T-helper 1 cell treated with Interleukin-12 subunit alpha and Interleukin-12 subunit beta and Interleukin-4 antibody, amounts not matched to agents 30 μg/mL and 1 μg/mL, for 36 hours (primary cell): ENCODE measurements at regions not wholly inside any gene's neighbourhood (a gene's known extent, or its start where the extent isn't known, plus 50 kb on each side); places are given as distances from the start of the nearest gene placed in this dataset.

Experiments
- H3K27ac Mint-ChIP-seq: one replicate; pipeline ENCODE4 v1.8.0; 2021; ENCODE audit warnings: mild to moderate bottlenecking, mixed read lengths
- H3K27me3 Mint-ChIP-seq: one replicate; pipeline ENCODE4 v1.8.0; 2021; ENCODE audit warnings: low read depth, mixed read lengths
- H3K36me3 Mint-ChIP-seq: one replicate; pipeline ENCODE4 v1.8.0; 2021; ENCODE audit warnings: low read depth, mixed read lengths
- H3K4me1 Mint-ChIP-seq: one replicate; pipeline ENCODE4 v1.8.0; 2021; ENCODE audit warnings: low read depth, mixed read lengths
- H3K4me3 Mint-ChIP-seq: one replicate; pipeline ENCODE4 v1.8.0; 2021; ENCODE audit warnings: mild to moderate bottlenecking, moderate library complexity, mixed read lengths
- H3K9me3 Mint-ChIP-seq: one replicate; pipeline ENCODE4 v1.8.0; 2021; ENCODE audit warnings: mixed read lengths

DNA sequence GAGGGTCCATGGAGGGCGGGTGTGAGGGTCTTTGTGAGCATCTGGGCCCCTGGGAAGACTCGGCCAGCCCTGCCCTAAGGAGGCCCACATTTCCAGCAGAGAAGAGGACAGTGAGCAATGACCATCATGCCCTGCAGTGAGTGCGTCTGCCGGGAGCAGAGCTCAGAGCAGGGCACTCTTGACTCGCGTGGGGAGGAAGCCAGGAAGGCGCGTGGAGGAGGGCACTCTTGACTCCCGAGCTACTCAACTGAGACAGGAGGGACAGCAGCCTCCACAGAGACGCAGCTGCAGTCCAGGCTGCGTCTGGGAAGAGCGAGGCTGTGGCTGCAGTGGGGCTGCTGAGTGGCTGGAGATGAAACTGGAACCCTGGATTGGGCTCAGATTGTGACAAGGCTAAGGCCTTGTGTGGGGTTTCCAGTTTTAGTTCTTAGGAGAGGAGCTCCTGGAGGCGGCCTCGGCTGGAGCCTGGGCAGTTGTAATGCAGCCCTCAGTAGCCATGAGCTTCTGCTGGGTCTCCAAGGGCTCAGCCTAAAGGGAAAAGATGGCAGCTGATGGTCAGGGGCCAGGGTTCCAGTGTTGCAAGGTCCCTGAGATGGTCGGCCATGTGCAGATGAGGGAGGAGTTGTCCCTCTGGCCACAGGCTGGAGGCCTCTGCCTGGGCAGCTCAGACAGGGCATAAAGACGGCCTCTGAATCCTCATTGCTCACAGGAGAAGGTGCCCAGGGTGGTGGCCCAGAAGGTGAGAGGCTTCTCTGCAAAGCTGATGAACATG, 264.7 kb upstream of the B3GAT1 start:
- Mint-ChIP-seq H3K4me3 (no peak overlapping the region), H3K36me3 (no peaks in the 10 kb centered on the region), H3K4me1 (no peaks in the 10 kb centered on the region), H3K27ac (no peak overlapping the region), H3K9me3 (no peaks in the 10 kb centered on the region), H3K27me3 (no peaks in the 10 kb centered on the region)

- no peaks in the 10 kb centered on the region for H3K27me3 Mint-ChIP-seq
- no peak overlapping the region for H3K4me3 Mint-ChIP-seq
Measured at GRCh38 chr11:134675983-134676382, 263.9 kb upstream of the B3GAT1 start.

DNA sequence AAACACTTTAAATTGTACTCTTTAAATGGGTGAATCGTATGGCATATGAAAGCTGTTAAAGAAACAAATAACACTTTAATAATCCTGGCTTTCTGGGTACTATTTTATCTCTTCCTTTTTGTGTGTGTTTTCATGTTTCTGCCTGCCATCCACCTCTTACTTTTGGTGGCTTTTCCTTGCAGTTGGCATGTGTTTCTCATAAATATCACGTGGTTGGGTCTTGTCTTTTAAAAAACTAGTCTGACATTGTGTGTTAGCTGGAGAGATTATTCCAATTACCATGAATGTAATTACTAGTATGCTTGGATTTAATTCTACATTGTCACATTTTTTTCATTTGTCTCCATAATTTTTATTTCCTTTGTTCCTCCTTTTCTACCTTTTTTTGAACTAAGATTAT, 262.9 kb upstream of the B3GAT1 start:
- Mint-ChIP-seq H3K27me3 (no peaks in the 10 kb centered on the region), H3K27ac (no peak overlapping the region), H3K4me1 (no peaks in the 10 kb centered on the region), H3K36me3 (no peaks in the 10 kb centered on the region), H3K9me3 (no peaks in the 10 kb centered on the region), H3K4me3 (no peak overlapping the region)

More at GRCh38 chr11:134675983-134676382, 263.9 kb upstream of the B3GAT1 start:
- H3K27ac Mint-ChIP-seq = no peak overlapping the region
- no peaks in the 10 kb centered on the region for H3K4me1 Mint-ChIP-seq
- H3K36me3 Mint-ChIP-seq = no peaks in the 10 kb centered on the region
- H3K9me3 Mint-ChIP-seq = no peaks in the 10 kb centered on the region

GRCh38 chr11:134670961-134671370, 258.9 kb upstream of the B3GAT1 start:
- no peak overlapping the region for H3K27ac Mint-ChIP-seq
- H3K36me3 Mint-ChIP-seq = no peaks in the 10 kb centered on the region
- no peaks in the 10 kb centered on the region for H3K9me3 Mint-ChIP-seq
- H3K27me3 Mint-ChIP-seq = no peaks in the 10 kb centered on the region
- H3K4me3 Mint-ChIP-seq = no peak overlapping the region
- H3K4me1 Mint-ChIP-seq = no peaks in the 10 kb centered on the region

DNA sequence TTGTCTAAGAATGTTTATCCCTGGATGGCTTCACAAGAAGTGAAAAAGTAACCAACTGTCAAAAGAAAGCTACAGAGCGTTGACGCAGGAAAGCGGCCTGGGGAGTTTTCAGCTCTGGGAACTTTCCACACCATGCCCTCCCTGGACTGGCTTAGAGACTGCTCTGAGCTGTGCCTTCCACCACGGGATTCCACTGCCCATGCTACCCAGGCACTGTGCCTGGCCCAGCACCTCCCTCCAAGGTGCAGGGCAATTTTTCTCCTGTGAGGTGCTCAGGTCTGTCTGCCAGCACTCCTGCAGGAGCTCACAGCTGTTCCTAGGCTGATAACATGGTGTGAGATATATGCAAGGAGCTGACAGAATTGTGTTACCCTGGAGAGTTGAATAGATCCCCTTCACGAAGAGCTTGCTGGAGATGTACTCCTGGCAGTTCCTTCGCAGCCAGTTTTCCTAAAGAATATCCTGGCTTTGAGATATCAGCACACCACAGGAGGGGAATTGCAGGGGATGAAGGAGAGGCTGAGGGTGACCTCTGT, 258.3 kb upstream of the B3GAT1 start:
- Mint-ChIP-seq H3K27ac (no peak overlapping the region), H3K36me3 (no peaks in the 10 kb centered on the region), H3K4me1 (no peaks in the 10 kb centered on the region), H3K27me3 (no peaks in the 10 kb centered on the region), H3K4me3 (no peak overlapping the region), H3K9me3 (no peaks in the 10 kb centered on the region)

DNA sequence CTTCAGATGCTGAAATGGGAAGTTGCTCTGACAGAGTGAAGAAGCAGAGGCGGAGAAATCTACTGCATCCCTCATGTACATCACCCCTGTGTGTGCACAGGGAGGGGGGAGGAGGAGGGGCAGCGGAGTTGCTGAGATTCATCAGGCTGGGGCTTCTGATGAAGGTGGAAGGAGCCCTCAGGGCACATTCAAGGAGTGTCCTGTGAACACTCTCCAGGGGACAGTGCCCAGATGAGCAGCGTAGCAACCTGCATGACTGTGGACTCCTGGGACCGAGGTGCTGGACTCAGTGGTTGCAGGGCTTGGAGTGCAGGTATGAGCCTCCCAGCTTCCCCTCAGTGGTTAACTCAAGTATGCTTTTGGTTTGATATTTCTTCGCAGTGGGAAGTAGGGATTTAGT, 257.8 kb upstream of the B3GAT1 start:
- H3K27ac Mint-ChIP-seq = no peak overlapping the region

DNA sequence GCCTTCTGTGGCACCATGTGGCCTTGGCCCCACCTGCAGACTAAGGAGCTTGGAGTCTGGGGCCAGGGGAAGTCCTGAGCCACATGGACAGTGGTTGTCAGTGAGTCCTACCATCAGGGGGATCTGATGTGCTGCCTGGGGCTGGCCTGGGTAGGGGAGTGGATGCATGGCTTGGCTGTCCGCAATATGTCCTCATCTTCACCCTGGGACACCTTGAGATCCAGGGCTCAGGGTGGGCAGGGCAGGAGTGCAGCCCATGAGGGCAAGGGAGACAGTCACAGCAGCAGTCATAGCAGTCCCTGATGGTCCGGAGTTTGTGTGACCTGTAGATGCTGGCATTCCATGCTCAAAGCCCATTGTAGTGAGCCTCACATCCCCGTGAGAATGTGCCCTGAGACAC, 256.8 kb upstream of the B3GAT1 start:
- Mint-ChIP-seq H3K36me3 (no peaks in the 10 kb centered on the region), H3K4me1 (no peaks in the 10 kb centered on the region), H3K27ac (no peak overlapping the region), H3K4me3 (no peak overlapping the region), H3K9me3 (no peaks in the 10 kb centered on the region), H3K27me3 (no peaks in the 10 kb centered on the region)

More for the DNA sequence above, 257.8 kb upstream of the B3GAT1 start:
- H3K36me3 Mint-ChIP-seq = no peaks in the 10 kb centered on the region
- no peaks in the 10 kb centered on the region for H3K27me3 Mint-ChIP-seq
- H3K9me3 Mint-ChIP-seq = no peaks in the 10 kb centered on the region
- H3K4me1 Mint-ChIP-seq = no peaks in the 10 kb centered on the region
- H3K4me3 Mint-ChIP-seq = no peak overlapping the region

GRCh38 chr11:134668076-134668475, 256.0 kb upstream of the B3GAT1 start:
- no peaks in the 10 kb centered on the region for H3K36me3 Mint-ChIP-seq
- H3K4me3 Mint-ChIP-seq = no peak overlapping the region
- no peaks in the 10 kb centered on the region for H3K27me3 Mint-ChIP-seq
- H3K9me3 Mint-ChIP-seq = no peaks in the 10 kb centered on the region
- H3K4me1 Mint-ChIP-seq = no peaks in the 10 kb centered on the region
- no peak overlapping the region for H3K27ac Mint-ChIP-seq

DNA sequence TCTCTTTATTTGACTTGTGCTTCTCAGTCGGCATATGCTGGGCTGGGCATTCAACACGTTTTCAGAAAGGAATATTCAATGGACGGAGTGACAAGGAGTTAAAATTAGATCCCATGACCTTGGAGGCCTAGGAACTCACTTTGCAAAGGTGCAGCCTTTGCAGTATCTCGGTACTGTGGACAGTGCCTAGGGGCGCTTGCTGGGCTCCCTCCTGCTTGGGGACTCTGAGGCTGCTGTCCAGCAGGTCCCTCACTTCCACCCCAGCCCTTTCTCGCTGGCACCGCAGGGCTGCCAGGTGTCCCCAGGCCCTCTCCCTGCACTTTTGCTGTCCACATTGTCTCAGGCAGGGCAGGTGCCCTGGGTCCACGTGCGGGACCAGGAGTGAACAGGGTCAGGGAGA, 255.5 kb upstream of the B3GAT1 start:
- Mint-ChIP-seq H3K9me3 (peaks cover under 1% of the 10 kb centered on the region), H3K36me3 (no peaks in the 10 kb centered on the region), H3K27ac (no peak overlapping the region), H3K4me1 (no peaks in the 10 kb centered on the region), H3K27me3 (no peaks in the 10 kb centered on the region), H3K4me3 (no peak overlapping the region)

GRCh38 chr11:134667175-134667500, 255.1 kb upstream of the B3GAT1 start:
- H3K4me3 Mint-ChIP-seq = no peak overlapping the region

GRCh38 chr11:134666273-134667174, 254.5 kb upstream of the B3GAT1 start:
- Mint-ChIP-seq H3K4me3 (no peak overlapping the region), H3K4me1 (no peaks in the 10 kb centered on the region), H3K27ac (no peak overlapping the region), H3K36me3 (no peaks in the 10 kb centered on the region), H3K27me3 (no peaks in the 10 kb centered on the region), H3K9me3 (peaks cover 10% of the 10 kb centered on the region)

More at GRCh38 chr11:134667175-134667500, 255.1 kb upstream of the B3GAT1 start:
- Mint-ChIP-seq H3K27me3 (no peaks in the 10 kb centered on the region), H3K27ac (no peak overlapping the region), H3K36me3 (no peaks in the 10 kb centered on the region), H3K4me1 (no peaks in the 10 kb centered on the region), H3K9me3 (peaks cover 4% of the 10 kb centered on the region)

GRCh38 chr11:134665571-134666270, 253.7 kb upstream of the B3GAT1 start:
- H3K27me3 Mint-ChIP-seq = no peaks in the 10 kb centered on the region

GRCh38 chr11:134665188-134665535, 253.1 kb upstream of the B3GAT1 start:
- Mint-ChIP-seq H3K36me3 (no peaks in the 10 kb centered on the region), H3K4me1 (no peaks in the 10 kb centered on the region), H3K4me3 (no peak overlapping the region), H3K27ac (no peak overlapping the region), H3K9me3 (peaks cover 19% of the 10 kb centered on the region), H3K27me3 (no peaks in the 10 kb centered on the region)

More at GRCh38 chr11:134665571-134666270, 253.7 kb upstream of the B3GAT1 start:
- no peak overlapping the region for H3K27ac Mint-ChIP-seq
- H3K4me3 Mint-ChIP-seq = no peak overlapping the region
- H3K36me3 Mint-ChIP-seq = no peaks in the 10 kb centered on the region
- no peaks in the 10 kb centered on the region for H3K4me1 Mint-ChIP-seq
- peaks cover 14% of the 10 kb centered on the region for H3K9me3 Mint-ChIP-seq

- Mint-ChIP-seq H3K36me3 (no peaks in the 10 kb centered on the region), H3K9me3 (peaks cover 21% of the 10 kb centered on the region), H3K27ac (no peak overlapping the region), H3K4me3 (no peak overlapping the region), H3K4me1 (no peaks in the 10 kb centered on the region), H3K27me3 (no peaks in the 10 kb centered on the region)
Measured at GRCh38 chr11:134664447-134665187, 252.6 kb upstream of the B3GAT1 start.
